Keratinocyte (primary cell): ENCODE measurements at regions not wholly inside any gene's neighbourhood (a gene's known extent, or its start where the extent isn't known, plus 50 kb on each side); places are given as distances from the start of the nearest gene placed in this dataset.
"Not testable (repeated sequence)": the region's sequence is repeated elsewhere in the genome, so short reads cannot be mapped to it uniquely, and the experiment has no call there.

Experiments used
- DNase-seq: peaks from one replicate; pipeline ENCODE4 v3.0.0-alpha.2; 2011; ENCODE audit warnings: low read depth, missing footprints, low spot score
- FAIRE-seq: peaks from 2 replicates; lab custom pipeline; 2011; peaks lifted over from hg19 to GRCh38; lab: Jason Lieb, UNC
- H2AFZ ChIP-seq: 2 replicates; pipeline ENCODE4 v1.6.0; 2012; ENCODE audit warnings: low read length, control low read depth, inconsistent platforms; ENCODE audit not compliant: control insufficient read depth
- H3K27ac ChIP-seq: 2 replicates; pipeline ENCODE4 v1.5.1; 2011; ENCODE audit warnings: low read length; ENCODE audit not compliant: control insufficient read depth, insufficient read depth
- H3K27me3 ChIP-seq: 3 replicates; pipeline ENCODE4 v1.6.0; 2011; ENCODE audit warnings: low read length; ENCODE audit not compliant: control insufficient read depth, insufficient read depth; ENCODE audit errors: extremely low read depth
- H3K36me3 ChIP-seq, 2 experiments: 2 replicates in 1 of 2; 3 replicates in 1 of 2; pipeline ENCODE4 v1.5.1; 2011; ENCODE audit warnings: low read length in 2 of 2, mild to moderate bottlenecking in 1 of 2; ENCODE audit not compliant: control insufficient read depth in 2 of 2, insufficient read depth in 2 of 2; ENCODE audit errors: extremely low read depth in 1 of 2
- H3K4me1 ChIP-seq: 3 replicates; pipeline ENCODE4 v1.5.1; 2011; ENCODE audit warnings: low read length; ENCODE audit not compliant: control insufficient read depth, insufficient read depth; ENCODE audit errors: extremely low read depth
- H3K4me2 ChIP-seq: 3 replicates; pipeline ENCODE4 v1.6.0; 2011; ENCODE audit warnings: low read depth, low read length; ENCODE audit not compliant: control insufficient read depth, insufficient read depth; ENCODE audit errors: extremely low read depth
- H3K4me3 ChIP-seq, 3 experiments: fragments of 200-600 bp in 1 of 3; sonication (generic) in 1 of 3; 2 replicates in 2 of 3; 3 replicates in 1 of 3; pipeline ENCODE4 v1.5.1; 2011 to 2016; ENCODE audit warnings: low read length in 3 of 3, mild to moderate bottlenecking in 3 of 3, control low read depth in 2 of 3, inconsistent platforms in 1 of 3, low read depth in 1 of 3, mixed read lengths in 1 of 3, mixed run types in 1 of 3, moderate library complexity in 1 of 3; ENCODE audit not compliant: control insufficient read depth in 2 of 3, insufficient read depth in 2 of 3; ENCODE audit errors: extremely low read depth in 1 of 3
- H3K79me2 ChIP-seq: 2 replicates; pipeline ENCODE4 v1.6.0; 2012; ENCODE audit warnings: low read length; ENCODE audit not compliant: control insufficient read depth, insufficient read depth
- H3K9ac ChIP-seq: 3 replicates; pipeline ENCODE4 v1.6.0; 2011; ENCODE audit warnings: low read length; ENCODE audit not compliant: control insufficient read depth, insufficient read depth; ENCODE audit errors: extremely low read depth
- H3K9me1 ChIP-seq: 3 replicates; pipeline ENCODE4 v1.6.0; 2011; ENCODE audit warnings: low read length; ENCODE audit not compliant: control insufficient read depth, insufficient read depth; ENCODE audit errors: extremely low read depth
- H3K9me3 ChIP-seq: 2 replicates; pipeline ENCODE4 v1.5.1; 2012; ENCODE audit warnings: low read depth, low read length; ENCODE audit not compliant: control insufficient read depth
- H4K20me1 ChIP-seq: 3 replicates; pipeline ENCODE4 v1.6.0; 2011; ENCODE audit warnings: low read length; ENCODE audit not compliant: control insufficient read depth, insufficient read depth; ENCODE audit errors: extremely low read depth
- EZH2 ChIP-seq: IDR thresholded peaks from one replicate; pipeline ENCODE4 v1.6.1; 2012; ENCODE audit warnings: inconsistent platforms, mild to moderate bottlenecking, low read length, moderate library complexity
- dilution Hi-C: fragments of 300-500 bp; cut with MboI; formaldehyde crosslinking; loops from one replicate; pipeline ENCODE4 v1.7.0; 2020; ENCODE audit warnings: low sequenced_read_pairs; ENCODE audit not compliant: extremely low pct_ligation_motif_present
- TF ChIP-seq, protein P1 (sequence below), 3 experiments: IDR thresholded peaks in 1 of 3; conservative IDR thresholded peaks in 1 of 3; optimal IDR thresholded peaks in 1 of 3; 2 replicates in 2 of 3; 3 replicates in 1 of 3; pipeline versions ENCODE3 to v1.5.1; 2011; ENCODE audit warnings: low read length in 3 of 3, mild to moderate bottlenecking in 3 of 3, moderate library complexity in 2 of 3, control low read depth in 1 of 3, inconsistent platforms in 1 of 3; ENCODE audit not compliant: insufficient read depth in 2 of 3; ENCODE audit errors: extremely low read depth in 1 of 3

GRCh38 chr1:199836430-199836829 lies 191.1 kb upstream of the NR5A2 start:
- no peaks in the 10 kb centered on the region for H3K9me1 ChIP-seq
- no peak overlapping the region for H3K4me3 ChIP-seq
- no peak overlapping the region for H3K4me2 ChIP-seq
- no peak overlapping the region for H3K9ac ChIP-seq
- no peaks in the 10 kb centered on the region for H3K79me2 ChIP-seq
- H3K27me3 ChIP-seq = no peaks in the 10 kb centered on the region
- DNase-seq = no peak
- no peaks in the 10 kb centered on the region for H4K20me1 ChIP-seq
- H3K27ac ChIP-seq = no peak overlapping the region
- FAIRE-seq = no peak
- H3K4me1 ChIP-seq = no peaks in the 10 kb centered on the region
- TF ChIP-seq EZH2 = no peak
- TF ChIP-seq, protein P1, sequence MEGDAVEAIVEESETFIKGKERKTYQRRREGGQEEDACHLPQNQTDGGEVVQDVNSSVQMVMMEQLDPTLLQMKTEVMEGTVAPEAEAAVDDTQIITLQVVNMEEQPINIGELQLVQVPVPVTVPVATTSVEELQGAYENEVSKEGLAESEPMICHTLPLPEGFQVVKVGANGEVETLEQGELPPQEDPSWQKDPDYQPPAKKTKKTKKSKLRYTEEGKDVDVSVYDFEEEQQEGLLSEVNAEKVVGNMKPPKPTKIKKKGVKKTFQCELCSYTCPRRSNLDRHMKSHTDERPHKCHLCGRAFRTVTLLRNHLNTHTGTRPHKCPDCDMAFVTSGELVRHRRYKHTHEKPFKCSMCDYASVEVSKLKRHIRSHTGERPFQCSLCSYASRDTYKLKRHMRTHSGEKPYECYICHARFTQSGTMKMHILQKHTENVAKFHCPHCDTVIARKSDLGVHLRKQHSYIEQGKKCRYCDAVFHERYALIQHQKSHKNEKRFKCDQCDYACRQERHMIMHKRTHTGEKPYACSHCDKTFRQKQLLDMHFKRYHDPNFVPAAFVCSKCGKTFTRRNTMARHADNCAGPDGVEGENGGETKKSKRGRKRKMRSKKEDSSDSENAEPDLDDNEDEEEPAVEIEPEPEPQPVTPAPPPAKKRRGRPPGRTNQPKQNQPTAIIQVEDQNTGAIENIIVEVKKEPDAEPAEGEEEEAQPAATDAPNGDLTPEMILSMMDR (optimal IDR thresholded peaks at IDR 0.05 in 1 of 3, IDR thresholded peaks at IDR 0.05 in 1 of 3, conservative IDR thresholded peaks at IDR 0.05 in 1 of 3; ENCODE audit: extremely low read depth in 1 of 3, insufficient read depth in 2 of 3, low read length in 3 of 3) = no peak
- no peaks in the 10 kb centered on the region for H3K36me3 ChIP-seq
- H2AFZ ChIP-seq = no peak overlapping the region
- dilution Hi-C loops = no loop called here
- H3K9me3 ChIP-seq = no peaks in the 10 kb centered on the region

GRCh38 chr1:199837321-199837720 lies 190.2 kb upstream of the NR5A2 start:
- Histone ChIP-seq H3K9me3 (no peaks in the 10 kb centered on the region), H3K27ac (no peak overlapping the region), H3K9me1 (no peaks in the 10 kb centered on the region), H3K36me3 (no peaks in the 10 kb centered on the region), H3K4me1 (no peaks in the 10 kb centered on the region), H3K27me3 (no peaks in the 10 kb centered on the region), H4K20me1 (no peaks in the 10 kb centered on the region), H2AFZ (peak overlapping the region; percentile 44), H3K4me2 (no peak overlapping the region), H3K9ac (no peak overlapping the region), H3K4me3 (no peak overlapping the region), H3K79me2 (no peaks in the 10 kb centered on the region)
- DNase-seq (no peak), FAIRE-seq (peak; percentile 46)
- dilution Hi-C loops = no loop called here
- TF ChIP-seq, protein P1 (optimal IDR thresholded peaks at IDR 0.05 in 1 of 3, IDR thresholded peaks at IDR 0.05 in 1 of 3, conservative IDR thresholded peaks at IDR 0.05 in 1 of 3; ENCODE audit: extremely low read depth in 1 of 3, insufficient read depth in 2 of 3, low read length in 3 of 3) = no peak
- TF ChIP-seq EZH2 = no peak

GRCh38 chr1:199839608-199840007 lies 187.9 kb upstream of the NR5A2 start:
- H3K9ac ChIP-seq, H3K27me3 ChIP-seq, FAIRE-seq, H3K79me2 ChIP-seq, H3K4me3 ChIP-seq, H3K9me1 ChIP-seq, H3K4me1 ChIP-seq, H2AFZ ChIP-seq, H3K36me3 ChIP-seq, dilution Hi-C loops, H3K4me2 ChIP-seq, DNase-seq, H3K9me3 ChIP-seq, H4K20me1 ChIP-seq, H3K27ac ChIP-seq: not testable (repeated sequence)

GRCh38 chr1:199843096-199843495 lies 184.4 kb upstream of the NR5A2 start:
- dilution Hi-C loops, FAIRE-seq, H2AFZ ChIP-seq, H3K9ac ChIP-seq, H4K20me1 ChIP-seq, H3K9me1 ChIP-seq, DNase-seq, H3K4me2 ChIP-seq, H3K27ac ChIP-seq, H3K9me3 ChIP-seq, H3K27me3 ChIP-seq, H3K4me1 ChIP-seq, H3K79me2 ChIP-seq, H3K36me3 ChIP-seq, H3K4me3 ChIP-seq: not testable (repeated sequence)
